AG10803 (cell line): ENCODE measurements at regions not wholly inside any gene's neighbourhood (a gene's known extent, or its start where the extent isn't known, plus 50 kb on each side); places are given as distances from the start of the nearest gene placed in this dataset.

Source experiments
- DNase-seq: peaks from one replicate; pipeline ENCODE4 v3.0.0; 2010; ENCODE audit warnings: low read depth
- H3K4me3 ChIP-seq: 2 replicates; pipeline ENCODE4 v1.5.1; 2011; ENCODE audit warnings: mild to moderate bottlenecking, low read length, control low read depth
- TF ChIP-seq, protein P1 (sequence below): conservative IDR thresholded peaks from 2 replicates; pipeline ENCODE4 v1.5.1; 2011; ENCODE audit warnings: mild to moderate bottlenecking, low read length, control low read depth, inconsistent platforms

GRCh38 chr4:14867847-14868246, 134.4 kb upstream of the CPEB2 start:
- TF ChIP-seq, protein P1, sequence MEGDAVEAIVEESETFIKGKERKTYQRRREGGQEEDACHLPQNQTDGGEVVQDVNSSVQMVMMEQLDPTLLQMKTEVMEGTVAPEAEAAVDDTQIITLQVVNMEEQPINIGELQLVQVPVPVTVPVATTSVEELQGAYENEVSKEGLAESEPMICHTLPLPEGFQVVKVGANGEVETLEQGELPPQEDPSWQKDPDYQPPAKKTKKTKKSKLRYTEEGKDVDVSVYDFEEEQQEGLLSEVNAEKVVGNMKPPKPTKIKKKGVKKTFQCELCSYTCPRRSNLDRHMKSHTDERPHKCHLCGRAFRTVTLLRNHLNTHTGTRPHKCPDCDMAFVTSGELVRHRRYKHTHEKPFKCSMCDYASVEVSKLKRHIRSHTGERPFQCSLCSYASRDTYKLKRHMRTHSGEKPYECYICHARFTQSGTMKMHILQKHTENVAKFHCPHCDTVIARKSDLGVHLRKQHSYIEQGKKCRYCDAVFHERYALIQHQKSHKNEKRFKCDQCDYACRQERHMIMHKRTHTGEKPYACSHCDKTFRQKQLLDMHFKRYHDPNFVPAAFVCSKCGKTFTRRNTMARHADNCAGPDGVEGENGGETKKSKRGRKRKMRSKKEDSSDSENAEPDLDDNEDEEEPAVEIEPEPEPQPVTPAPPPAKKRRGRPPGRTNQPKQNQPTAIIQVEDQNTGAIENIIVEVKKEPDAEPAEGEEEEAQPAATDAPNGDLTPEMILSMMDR = no peak
- H3K4me3 ChIP-seq = no peak overlapping the region
- no peak for DNase-seq

DNA sequence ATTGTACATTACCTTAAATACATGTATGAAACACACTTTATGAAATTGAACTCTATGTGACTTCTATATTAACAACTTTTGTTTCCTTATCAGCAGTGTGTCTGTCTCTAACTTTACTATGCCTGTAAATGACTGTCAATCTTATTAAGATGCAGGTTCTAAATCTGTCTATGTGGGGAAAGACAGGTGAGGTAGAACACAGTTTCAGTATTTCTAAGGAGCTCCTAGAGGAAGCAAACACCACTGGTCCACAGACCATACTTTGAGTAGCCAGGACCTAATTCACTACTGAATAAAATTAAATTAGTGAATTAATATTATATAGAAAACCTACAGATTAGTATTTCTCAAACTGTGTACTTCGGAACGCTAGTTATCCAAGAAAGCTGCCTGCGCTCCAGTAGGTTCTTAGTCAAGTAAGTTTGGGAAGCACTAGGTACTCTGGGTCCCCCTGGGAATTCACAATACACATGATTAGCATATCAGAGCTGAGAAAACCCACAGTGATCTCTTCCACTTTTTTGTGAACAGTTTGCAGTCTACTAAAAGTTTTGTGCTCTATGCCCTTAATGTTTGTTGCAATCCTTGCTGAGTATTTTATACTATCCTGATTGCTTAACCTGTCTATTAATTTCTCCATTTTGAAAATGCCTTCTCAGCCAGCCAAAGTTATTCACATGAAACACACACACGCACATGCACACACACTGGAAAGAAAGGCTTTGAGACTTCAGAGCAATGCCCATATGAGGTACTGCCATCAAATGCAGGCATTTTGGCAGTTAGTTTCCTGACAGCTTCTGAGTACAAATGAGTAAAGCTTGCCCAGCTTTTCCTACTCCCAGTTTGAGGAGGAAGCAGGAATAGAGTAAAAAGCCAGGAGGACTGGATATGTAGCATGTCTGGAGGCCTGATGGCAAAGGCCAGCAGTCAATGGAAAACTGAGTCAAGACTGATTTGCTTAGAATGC, 133.6 kb upstream of the CPEB2 start:
- DNase-seq = no peak
- TF ChIP-seq, protein P1 = no peak
- H3K4me3 ChIP-seq = no peak overlapping the region

DNA sequence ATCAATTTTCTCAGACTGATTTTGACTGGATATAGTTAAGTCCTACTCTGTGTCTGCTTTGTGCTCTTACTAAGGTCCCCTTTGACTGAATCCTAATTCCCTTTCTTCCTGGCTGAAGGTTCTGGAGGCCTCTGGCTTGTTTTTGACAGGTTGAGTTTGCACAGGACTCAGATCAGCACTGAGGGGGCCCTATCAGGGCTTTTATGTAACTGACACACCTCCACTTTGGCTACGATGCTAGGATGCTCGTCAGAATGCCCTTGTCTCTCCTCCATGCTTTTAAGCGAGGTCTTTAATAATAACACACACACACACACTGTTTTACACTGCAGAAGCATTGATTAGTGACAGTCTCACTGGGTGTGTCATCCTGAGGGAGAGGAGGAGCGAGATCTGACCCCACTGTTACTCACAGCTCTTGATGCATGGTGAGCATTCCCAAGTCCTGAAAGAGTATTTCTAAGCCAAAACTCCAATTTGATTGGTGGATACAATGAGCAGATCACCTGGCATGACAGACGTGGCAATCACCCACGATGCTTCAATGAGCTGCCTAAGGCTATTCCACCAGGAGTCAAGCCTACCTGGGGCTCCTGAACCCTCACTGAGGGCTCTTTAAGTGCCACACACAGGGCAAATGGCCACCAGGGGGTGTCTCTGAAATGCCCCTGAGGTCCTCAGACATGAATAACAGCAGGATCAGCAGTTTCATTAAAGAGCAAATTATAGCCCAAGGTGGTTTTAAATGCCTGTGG, 130.4 kb upstream of the CPEB2 start:
- TF ChIP-seq, protein P1 = peak; percentile 25; the same call in 1 of the 2 replicates
- no peak overlapping the region for H3K4me3 ChIP-seq
- DNase-seq = no peak

GRCh38 chr4:14874990-14875389, 127.3 kb upstream of the CPEB2 start:
- H3K4me3 ChIP-seq = no peak overlapping the region
- TF ChIP-seq, protein P1 = no peak
- DNase-seq = no peak

DNA sequence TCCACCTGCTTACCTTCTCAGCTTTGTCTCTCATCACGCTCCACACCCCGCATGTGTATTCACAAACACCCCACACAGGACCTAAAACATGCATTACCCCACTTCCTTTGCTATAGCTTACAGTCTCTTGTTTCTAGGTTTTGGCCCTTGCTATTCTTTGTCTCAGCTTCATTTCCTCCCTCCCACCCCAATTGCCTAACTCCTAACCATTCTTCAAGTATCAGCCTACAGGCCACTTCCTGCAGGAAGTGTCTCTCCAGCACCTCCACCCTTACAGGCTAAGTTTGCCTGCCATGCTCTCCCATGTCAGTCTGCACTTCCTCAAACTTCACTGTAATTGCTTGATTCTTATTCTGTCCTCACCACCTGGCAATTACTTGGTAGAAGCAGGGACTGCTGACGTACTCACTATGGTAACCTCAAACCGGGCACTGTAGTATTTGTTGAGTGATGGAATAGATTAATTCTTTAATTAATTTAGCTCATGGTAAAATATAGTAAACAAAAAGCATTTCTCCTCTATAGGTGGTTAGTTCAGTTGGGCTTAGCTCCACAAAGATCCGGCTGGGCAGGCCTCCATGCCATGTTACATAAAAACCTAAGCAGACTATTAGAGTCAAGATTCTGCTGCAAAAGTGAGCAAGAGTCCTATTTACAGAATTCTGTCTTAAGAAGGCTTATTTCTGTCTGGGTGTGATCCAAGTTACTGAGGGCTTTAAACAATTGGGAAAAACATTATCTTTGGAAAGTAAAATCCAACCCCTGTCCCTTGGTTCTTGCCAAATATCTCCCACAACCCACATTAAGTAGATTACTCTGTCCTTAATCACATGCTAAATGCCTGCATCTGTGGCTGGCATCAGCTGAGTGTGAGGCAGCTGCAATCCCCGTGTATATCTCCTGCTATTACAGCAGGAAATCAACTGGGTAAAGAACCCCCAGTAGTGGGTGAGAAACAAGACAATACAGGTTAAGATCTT, 124.7 kb upstream of the CPEB2 start:
- DNase-seq = no peak
- H3K4me3 ChIP-seq = no peak overlapping the region
- TF ChIP-seq, protein P1 = 0 out of 2 replicates have a peak, but pooled peaks have one; percentile 1

DNA sequence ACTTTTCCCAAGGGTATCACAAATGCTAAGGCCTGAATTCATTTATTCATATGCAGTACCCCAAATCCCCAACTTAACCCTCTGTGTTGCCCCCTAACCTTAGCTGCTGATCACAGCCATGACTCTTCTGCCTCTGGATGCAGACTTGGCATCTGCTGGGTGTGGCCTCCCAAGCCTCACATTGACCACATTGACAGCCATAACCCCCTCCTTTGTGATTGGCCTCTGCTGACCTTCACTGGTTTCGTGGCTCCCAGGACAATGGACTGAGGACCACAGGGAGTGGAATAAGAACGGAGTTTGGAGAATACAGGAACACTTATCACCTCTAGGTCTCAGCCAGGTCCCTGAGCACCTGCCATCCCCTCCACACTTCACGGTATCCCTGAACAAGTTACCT, 123.6 kb upstream of the CPEB2 start:
- DNase-seq = no peak
- H3K4me3 ChIP-seq = no peak overlapping the region
- TF ChIP-seq, protein P1 = no peak
